ENCODE measurements at regions not wholly inside any gene's neighbourhood (a gene's known extent, or its start where the extent isn't known, plus 50 kb on each side); places are given as distances from the start of the nearest gene placed in this dataset.

- H3K27ac ChIP-seq, result no peak overlapping the region
Observed at GRCh38 chr6:47106216-47106615, 64.1 kb upstream of the ADGRF1 start.

GRCh38 chr6:47105469-47106178 is 63.5 kb upstream of the ADGRF1 start:
- no peak for DNase-seq
- Histone ChIP-seq H3K9me3 (ENCODE audit: severe bottlenecking) (no peaks in the 10 kb centered on the region), H3K27me3 (ENCODE audit: insufficient read depth, low read depth, severe bottlenecking) (no peaks in the 10 kb centered on the region), H3K4me3 (ENCODE audit: low read depth, low read length) (no peak overlapping the region), H3K36me3 (no peaks in the 10 kb centered on the region), H3K27ac (no peak overlapping the region)
- no peak for TF ChIP-seq CTCF (IDR thresholded peaks at IDR 0.05; ENCODE audit: low read depth, low read length)

More at GRCh38 chr6:47106216-47106615, 64.1 kb upstream of the ADGRF1 start:
- no peak for DNase-seq
- Histone ChIP-seq H3K4me3 (ENCODE audit: low read depth, low read length) (no peak overlapping the region), H3K9me3 (ENCODE audit: severe bottlenecking) (no peaks in the 10 kb centered on the region), H3K36me3 (no peaks in the 10 kb centered on the region), H3K27me3 (ENCODE audit: insufficient read depth, low read depth, severe bottlenecking) (no peaks in the 10 kb centered on the region)
- no peak for TF ChIP-seq CTCF (IDR thresholded peaks at IDR 0.05; ENCODE audit: low read depth, low read length)

- H3K27ac ChIP-seq, result no peak overlapping the region
- no peaks in the 10 kb centered on the region for H3K9me3 ChIP-seq (ENCODE audit: severe bottlenecking)
- TF ChIP-seq CTCF (IDR thresholded peaks at IDR 0.05; ENCODE audit: low read depth, low read length), result no peak
- H3K36me3 ChIP-seq, result no peaks in the 10 kb centered on the region
- no peaks in the 10 kb centered on the region for H3K27me3 ChIP-seq (ENCODE audit: insufficient read depth, low read depth, severe bottlenecking)
- no peak overlapping the region for H3K4me3 ChIP-seq (ENCODE audit: low read depth, low read length)
- no peak for DNase-seq
Observed at GRCh38 chr6:47103931-47104330, 61.8 kb upstream of the ADGRF1 start.

- Histone ChIP-seq H3K9me3 (ENCODE audit: severe bottlenecking) (no peaks in the 10 kb centered on the region), H3K36me3 (no peaks in the 10 kb centered on the region), H3K27me3 (ENCODE audit: insufficient read depth, low read depth, severe bottlenecking) (no peaks in the 10 kb centered on the region), H3K27ac (no peak overlapping the region), H3K4me3 (ENCODE audit: low read depth, low read length) (no peak overlapping the region)
- no peak for TF ChIP-seq CTCF (IDR thresholded peaks at IDR 0.05; ENCODE audit: low read depth, low read length)
- no peak for DNase-seq
Observed at GRCh38 chr6:47102331-47102730, 60.2 kb upstream of the ADGRF1 start.

GRCh38 chr6:47098570-47098993 is 56.5 kb upstream of the ADGRF1 start:
- TF ChIP-seq CTCF (IDR thresholded peaks at IDR 0.05; ENCODE audit: low read depth, low read length), result no peak
- Histone ChIP-seq H3K27me3 (ENCODE audit: insufficient read depth, low read depth, severe bottlenecking) (no peaks in the 10 kb centered on the region), H3K4me3 (ENCODE audit: low read depth, low read length) (no peak overlapping the region), H3K36me3 (no peaks in the 10 kb centered on the region), H3K9me3 (ENCODE audit: severe bottlenecking) (no peaks in the 10 kb centered on the region), H3K27ac (no peak overlapping the region)
- DNase-seq, result no peak
